Adipocyte (in vitro differentiated cells): ENCODE measurements at regions not wholly inside any gene's neighbourhood (a gene's known extent, or its start where the extent isn't known, plus 50 kb on each side); places are given as distances from the start of the nearest gene placed in this dataset.

Experiments
- DNase-seq: peaks from one replicate; pipeline ENCODE4 v3.0.0-alpha.2; 2015; ENCODE audit warnings: low read depth
- H3K27me3 ChIP-seq: replicated peaks from 2 replicates; pipeline ENCODE4 v1.7.0; 2013; ENCODE audit warnings: mild to moderate bottlenecking, low read length, moderate library complexity; ENCODE audit not compliant: control insufficient read depth, insufficient read depth
- H3K36me3 ChIP-seq: 2 replicates; pipeline ENCODE4 v1.7.0; 2013; ENCODE audit warnings: low read length, mild to moderate bottlenecking, moderate library complexity; ENCODE audit not compliant: control insufficient read depth, insufficient read depth, severe bottlenecking
- H3K4me1 ChIP-seq: 2 replicates; pipeline ENCODE4 v1.7.0; 2013; ENCODE audit warnings: mild to moderate bottlenecking, low read length, moderate library complexity; ENCODE audit not compliant: control insufficient read depth, insufficient read depth
- H3K4me3 ChIP-seq: 2 replicates; pipeline ENCODE4 v1.7.0; 2013; ENCODE audit warnings: mild to moderate bottlenecking, low read length, moderate library complexity
- H3K9ac ChIP-seq: 2 replicates; pipeline ENCODE4 v1.7.0; 2013; ENCODE audit warnings: mild to moderate bottlenecking, low read length, moderate library complexity
- H3K9me3 ChIP-seq: 2 replicates; pipeline ENCODE4 v1.7.0; 2013; ENCODE audit warnings: mild to moderate bottlenecking, low read length, moderate library complexity; ENCODE audit not compliant: control insufficient read depth

DNA sequence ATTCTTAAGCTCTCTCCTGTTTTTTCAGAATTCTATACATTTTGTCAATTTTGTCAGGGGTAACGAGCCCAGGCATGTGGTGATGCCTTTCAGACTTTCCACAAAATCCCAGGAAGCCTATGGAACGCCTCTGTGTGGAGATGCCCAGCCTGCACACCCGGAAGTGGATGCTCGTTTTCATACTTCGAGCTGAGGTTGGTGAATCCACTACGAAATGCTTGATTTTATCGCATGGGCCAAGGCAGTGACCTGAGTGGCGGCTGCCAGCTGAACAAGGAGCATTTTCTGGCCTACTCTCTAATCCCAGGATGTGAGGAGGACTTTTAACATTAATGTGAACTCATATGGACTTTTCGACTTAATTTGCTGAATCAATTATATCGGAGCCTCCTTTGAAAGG, 426.7 kb upstream of the B3GAT1 start:
- no peaks in the 10 kb centered on the region for H3K9me3 ChIP-seq
- H3K4me1 ChIP-seq = no peaks in the 10 kb centered on the region
- no peak overlapping the region for H3K9ac ChIP-seq
- no peak overlapping the region for H3K4me3 ChIP-seq
- H3K27me3 ChIP-seq = peaks cover 8% of the 10 kb centered on the region
- DNase-seq = no peak
- H3K36me3 ChIP-seq = no peaks in the 10 kb centered on the region

DNA sequence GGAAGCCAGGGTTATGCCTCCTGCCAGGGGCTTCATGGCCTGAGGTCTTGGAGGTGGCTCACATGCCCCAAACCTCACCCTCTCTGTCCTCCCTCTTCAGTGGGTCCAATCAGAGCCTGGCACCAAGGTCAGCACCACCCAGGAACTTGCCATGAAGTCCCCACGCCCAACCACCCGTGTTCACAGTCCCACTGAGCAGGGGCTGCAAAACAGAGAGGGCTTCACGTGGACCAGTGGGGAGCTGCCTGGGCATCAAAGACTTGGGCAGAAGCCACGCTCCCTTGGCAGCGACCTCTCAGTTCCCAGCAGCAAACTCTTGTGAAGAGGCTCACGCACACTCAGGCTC, 425.8 kb upstream of the B3GAT1 start:
- no peak for DNase-seq
- H3K4me3 ChIP-seq = no peak overlapping the region
- H3K36me3 ChIP-seq = no peaks in the 10 kb centered on the region
- H3K27me3 ChIP-seq = peaks cover 8% of the 10 kb centered on the region
- no peak overlapping the region for H3K9ac ChIP-seq
- no peaks in the 10 kb centered on the region for H3K4me1 ChIP-seq
- H3K9me3 ChIP-seq = no peaks in the 10 kb centered on the region

DNA sequence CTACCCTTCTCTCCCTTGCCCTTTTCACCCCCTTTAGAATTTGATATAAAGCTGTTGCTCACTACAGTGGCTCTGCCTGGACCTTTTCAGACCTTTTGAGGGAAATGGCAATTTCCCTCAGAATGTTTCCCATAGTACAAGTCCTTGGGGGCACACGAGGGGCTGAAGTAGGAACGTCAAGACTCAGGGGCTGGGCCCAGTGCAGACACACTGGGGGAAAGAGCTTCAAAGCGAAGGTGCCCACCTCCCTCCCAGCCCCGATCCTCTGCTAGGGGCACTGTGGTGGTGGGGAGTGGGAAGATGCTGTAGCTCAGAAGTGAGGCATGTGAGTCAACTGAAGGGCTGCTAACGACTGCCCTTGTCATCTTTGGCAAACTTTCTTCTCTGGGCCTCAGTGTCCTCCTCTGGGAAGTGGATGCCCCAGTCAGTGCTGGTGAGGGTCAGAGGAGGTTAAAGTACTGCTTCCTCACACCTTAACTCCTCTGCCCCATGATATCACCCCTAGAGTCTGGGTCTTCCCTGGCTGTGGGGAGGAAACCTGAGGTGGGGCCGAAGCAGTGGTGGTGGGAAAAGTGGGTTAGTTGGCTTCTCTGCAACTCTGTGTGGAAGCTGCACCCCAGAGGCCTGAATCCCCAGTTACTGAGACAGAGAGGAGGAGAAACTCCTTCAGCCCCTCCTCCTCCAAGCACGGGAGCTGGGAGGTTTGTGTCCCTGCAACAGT, 425.3 kb upstream of the B3GAT1 start:
- Histone ChIP-seq H3K27me3 (peaks cover 8% of the 10 kb centered on the region), H3K4me3 (no peak overlapping the region), H3K9ac (no peak overlapping the region), H3K9me3 (peaks cover 3% of the 10 kb centered on the region), H3K4me1 (no peaks in the 10 kb centered on the region), H3K36me3 (no peaks in the 10 kb centered on the region)
- no peak for DNase-seq

DNA sequence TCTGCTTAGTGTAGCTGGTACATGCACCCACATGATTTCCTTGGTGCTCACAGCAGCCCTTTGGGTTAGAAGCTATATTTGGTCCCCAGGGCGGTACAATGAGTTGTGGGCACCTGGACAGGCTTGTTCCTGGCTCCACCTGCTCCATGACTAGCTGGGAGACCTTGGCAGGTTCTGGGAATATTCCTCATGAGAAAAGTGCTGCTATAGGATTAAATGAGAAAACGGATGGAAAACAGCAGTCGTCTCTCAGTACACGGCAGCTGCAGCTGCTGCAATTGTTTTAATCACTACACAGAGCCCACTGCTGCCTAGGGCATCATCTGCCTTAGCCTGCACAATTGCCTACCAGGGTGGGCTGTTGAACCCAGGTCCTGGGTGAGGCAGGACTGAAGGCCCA, 424.5 kb upstream of the B3GAT1 start:
- no peak for DNase-seq
- H3K27me3 ChIP-seq = peaks cover 3% of the 10 kb centered on the region
- H3K4me3 ChIP-seq = no peak overlapping the region
- no peak overlapping the region for H3K9ac ChIP-seq
- H3K4me1 ChIP-seq = no peaks in the 10 kb centered on the region
- H3K9me3 ChIP-seq = peaks cover 3% of the 10 kb centered on the region
- no peaks in the 10 kb centered on the region for H3K36me3 ChIP-seq

DNA sequence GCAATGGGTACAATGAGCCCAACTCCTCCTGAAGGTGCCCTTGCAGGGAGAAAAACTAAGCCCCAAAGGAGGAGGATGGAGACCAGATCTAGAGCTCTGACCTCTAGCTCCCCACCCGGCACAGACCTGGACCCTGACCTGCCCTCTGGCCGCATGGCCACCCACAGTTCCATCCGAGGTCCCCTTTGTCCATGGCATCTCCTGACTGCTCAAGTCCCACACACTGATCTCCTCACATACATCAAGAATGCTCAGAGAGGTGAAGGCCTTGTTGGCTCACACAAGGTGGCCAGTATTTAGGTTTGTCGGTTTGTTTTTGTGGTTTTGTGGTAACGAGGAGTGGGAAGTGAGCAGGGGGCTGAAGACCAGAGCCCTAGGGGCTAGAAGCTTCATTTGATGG, 423.5 kb upstream of the B3GAT1 start:
- peaks cover 3% of the 10 kb centered on the region for H3K27me3 ChIP-seq
- H3K4me1 ChIP-seq = no peaks in the 10 kb centered on the region
- H3K9ac ChIP-seq = no peak overlapping the region
- peaks cover 8% of the 10 kb centered on the region for H3K9me3 ChIP-seq
- no peak for DNase-seq
- no peaks in the 10 kb centered on the region for H3K36me3 ChIP-seq
- H3K4me3 ChIP-seq = no peak overlapping the region

DNA sequence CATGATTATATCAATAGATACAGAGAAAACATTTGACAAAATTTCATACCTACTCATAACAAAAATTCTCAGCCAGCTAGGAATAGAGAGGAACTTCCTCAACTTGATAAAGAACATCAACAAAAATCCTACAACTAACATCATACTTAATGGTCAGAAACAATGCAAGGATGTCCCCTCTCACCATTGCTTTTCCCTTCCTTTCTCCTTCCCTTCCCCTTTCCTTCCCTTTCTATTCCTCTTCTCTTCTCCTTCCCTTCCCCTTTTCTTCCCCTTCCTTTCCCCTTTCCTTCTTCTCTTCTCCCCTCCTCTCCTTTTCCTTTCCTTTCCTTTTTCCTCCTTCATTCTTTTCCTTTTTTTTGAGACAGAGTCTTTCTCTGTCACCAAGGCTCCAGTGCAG, 418.3 kb upstream of the B3GAT1 start:
- no peaks in the 10 kb centered on the region for H3K27me3 ChIP-seq
- H3K9ac ChIP-seq = no peak overlapping the region
- no peaks in the 10 kb centered on the region for H3K4me1 ChIP-seq
- no peaks in the 10 kb centered on the region for H3K36me3 ChIP-seq
- H3K9me3 ChIP-seq = peaks cover 16% of the 10 kb centered on the region
- DNase-seq = no peak
- no peak overlapping the region for H3K4me3 ChIP-seq

DNA sequence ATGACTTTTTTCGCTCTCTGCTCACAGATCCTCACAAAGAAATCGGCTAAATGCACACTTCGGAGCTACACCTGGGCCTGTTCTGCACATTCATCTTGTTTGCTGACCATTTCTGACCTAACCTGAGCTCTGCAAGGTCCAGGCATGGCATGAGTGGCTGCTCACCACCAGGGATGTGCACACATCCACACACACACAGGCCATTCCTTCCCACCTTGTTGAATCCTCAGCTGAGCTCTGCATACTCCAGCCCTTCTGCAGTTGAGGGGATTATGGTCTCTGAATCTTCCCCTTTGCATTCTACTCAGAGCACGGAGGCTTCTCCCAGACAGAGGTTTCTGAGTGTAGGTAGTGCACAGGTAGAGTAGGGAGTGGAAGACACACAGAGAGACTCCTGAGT, 411.9 kb upstream of the B3GAT1 start:
- Histone ChIP-seq H3K9ac (no peak overlapping the region), H3K9me3 (no peaks in the 10 kb centered on the region), H3K36me3 (no peaks in the 10 kb centered on the region), H3K4me1 (no peaks in the 10 kb centered on the region), H3K27me3 (peaks cover 10% of the 10 kb centered on the region), H3K4me3 (no peak overlapping the region)
- no peak for DNase-seq

DNA sequence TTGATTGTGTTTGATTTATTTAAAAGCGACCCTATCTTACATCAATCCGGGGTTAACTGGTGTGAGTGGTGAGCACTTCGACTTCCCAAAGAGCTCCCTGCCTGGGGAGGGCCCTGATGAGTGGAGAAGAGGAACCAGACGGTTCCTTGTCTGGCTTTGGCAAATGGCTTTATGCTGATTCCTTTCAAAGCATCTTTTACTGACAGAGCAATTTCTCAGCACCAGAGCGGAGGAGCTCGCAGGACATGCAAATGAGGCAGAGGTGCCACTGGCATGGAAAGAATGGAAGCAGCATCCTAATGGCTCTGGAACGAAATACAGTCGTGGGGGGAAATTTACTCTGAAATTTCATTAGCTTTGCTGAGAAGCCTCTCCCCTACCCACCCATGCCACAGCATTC, 410.9 kb upstream of the B3GAT1 start:
- peaks cover 10% of the 10 kb centered on the region for H3K27me3 ChIP-seq
- H3K9ac ChIP-seq = no peak overlapping the region
- peaks cover 5% of the 10 kb centered on the region for H3K4me1 ChIP-seq
- DNase-seq = no peak
- H3K4me3 ChIP-seq = no peak overlapping the region
- H3K9me3 ChIP-seq = no peaks in the 10 kb centered on the region
- no peaks in the 10 kb centered on the region for H3K36me3 ChIP-seq

DNA sequence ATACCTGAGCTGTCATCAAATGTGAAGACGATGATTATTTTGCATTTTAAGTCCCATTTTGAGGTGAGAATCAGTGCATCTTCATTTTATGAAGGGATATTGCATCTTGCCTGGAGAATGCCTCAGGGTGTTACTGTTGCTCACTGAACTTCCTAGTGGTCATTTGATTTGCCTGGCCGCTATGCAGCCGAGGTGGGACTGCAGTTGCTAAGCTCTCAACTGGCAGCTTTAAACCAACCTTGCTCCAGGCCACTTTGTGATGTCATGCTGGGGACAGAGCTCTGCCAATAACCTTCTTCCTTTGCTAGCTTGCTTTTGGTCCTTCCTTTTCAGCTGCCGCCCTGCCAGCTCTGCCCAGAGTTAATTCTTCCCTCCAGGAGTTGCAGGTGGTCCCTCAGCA, 409.4 kb upstream of the B3GAT1 start:
- no peaks in the 10 kb centered on the region for H3K9me3 ChIP-seq
- no peak overlapping the region for H3K9ac ChIP-seq
- H3K4me3 ChIP-seq = no peak overlapping the region
- no peaks in the 10 kb centered on the region for H3K36me3 ChIP-seq
- DNase-seq = no peak
- H3K27me3 ChIP-seq = peaks cover 10% of the 10 kb centered on the region
- peaks cover 5% of the 10 kb centered on the region for H3K4me1 ChIP-seq

DNA sequence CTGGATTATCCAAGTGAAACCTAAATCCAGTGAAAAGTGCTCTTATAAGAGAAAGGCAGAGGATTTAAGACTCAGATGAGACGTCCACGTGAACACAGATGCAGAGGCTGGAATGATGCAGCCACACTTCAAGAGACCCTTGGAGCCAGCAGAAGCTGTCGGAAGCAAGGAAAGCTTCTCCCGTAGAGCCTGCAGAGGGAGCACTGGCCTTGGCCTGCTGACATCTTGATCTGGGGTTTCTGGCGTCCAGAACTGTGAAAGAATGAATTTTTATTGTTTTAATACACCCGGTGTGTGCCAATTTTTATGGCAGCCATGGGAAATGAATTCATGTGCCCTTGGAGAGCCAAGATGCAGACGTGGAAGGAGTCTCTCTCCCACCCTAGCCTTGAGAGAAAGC, 407.0 kb upstream of the B3GAT1 start:
- peaks cover 10% of the 10 kb centered on the region for H3K27me3 ChIP-seq
- no peaks in the 10 kb centered on the region for H3K36me3 ChIP-seq
- no peak overlapping the region for H3K4me3 ChIP-seq
- H3K9me3 ChIP-seq = no peaks in the 10 kb centered on the region
- no peak overlapping the region for H3K9ac ChIP-seq
- peaks cover 5% of the 10 kb centered on the region for H3K4me1 ChIP-seq
- no peak for DNase-seq

DNA sequence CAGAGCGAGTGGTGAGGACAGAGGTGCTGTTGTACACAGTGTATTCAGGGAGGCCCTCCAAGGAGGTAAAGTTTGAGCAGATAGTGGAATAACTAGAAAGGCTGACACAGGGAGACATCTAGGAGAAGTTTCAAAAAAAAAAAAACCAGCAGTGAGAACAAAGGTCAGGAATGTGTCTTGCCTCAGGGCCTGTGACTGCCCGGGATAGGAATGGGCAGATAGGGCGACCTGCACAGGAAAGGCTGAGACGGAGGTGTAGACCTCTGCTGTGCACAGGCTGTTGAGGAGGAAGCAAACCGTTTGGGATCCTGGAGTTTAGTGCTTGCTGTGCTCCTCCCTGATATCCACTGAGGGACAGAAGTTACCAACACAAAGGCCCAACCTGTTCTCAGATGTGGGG, 406.5 kb upstream of the B3GAT1 start:
- H3K27me3 ChIP-seq = peaks cover 10% of the 10 kb centered on the region
- H3K9ac ChIP-seq = no peak overlapping the region
- no peaks in the 10 kb centered on the region for H3K9me3 ChIP-seq
- H3K4me3 ChIP-seq = no peak overlapping the region
- H3K4me1 ChIP-seq = peaks cover 5% of the 10 kb centered on the region
- no peaks in the 10 kb centered on the region for H3K36me3 ChIP-seq
- no peak for DNase-seq

DNA sequence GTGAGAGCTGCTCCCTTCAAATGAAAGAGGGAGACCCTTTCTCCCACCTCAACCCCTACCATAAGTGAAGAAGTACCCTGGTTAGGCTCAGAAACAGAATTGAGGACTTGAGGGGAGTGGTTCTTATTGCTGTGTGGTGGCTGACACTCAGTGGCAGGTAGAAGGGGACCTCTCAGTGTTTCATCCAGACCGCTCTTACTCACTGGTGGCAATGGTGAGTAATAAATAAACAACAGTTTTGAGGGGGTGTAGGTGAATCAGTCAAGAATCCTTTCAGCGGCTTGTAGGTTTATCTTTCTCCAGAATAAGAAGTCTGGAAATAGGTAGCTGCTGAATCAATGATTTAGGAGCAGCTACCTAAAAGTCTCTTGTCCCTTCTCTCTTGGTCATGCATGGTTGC, 403.4 kb upstream of the B3GAT1 start:
- Histone ChIP-seq H3K4me1 (peaks cover 5% of the 10 kb centered on the region), H3K9ac (no peak overlapping the region), H3K9me3 (no peaks in the 10 kb centered on the region), H3K36me3 (no peaks in the 10 kb centered on the region), H3K4me3 (no peak overlapping the region), H3K27me3 (peaks cover 10% of the 10 kb centered on the region)
- DNase-seq = no peak
